ENCODE measurements at regions not wholly inside any gene's neighbourhood (a gene's known extent, or its start where the extent isn't known, plus 50 kb on each side); places are given as distances from the start of the nearest gene placed in this dataset.
"Not testable (repeated sequence)": the region's sequence is repeated elsewhere in the genome, so short reads cannot be mapped to it uniquely, and the experiment has no call there.

- DNase-seq (ENCODE audit: low spot score in 2 of 2): no peak
- TF ChIP-seq POLR2A (IDR thresholded peaks at IDR 0.05): no peak
- TF ChIP-seq CTCF (IDR thresholded peaks at IDR 0.05): no peak
- intact Hi-C loops (cut with DNase I; ENCODE audit: low total_unique reads): no loop called here
- H3K4me3 ChIP-seq (ENCODE audit: low read depth, poor library complexity, severe bottlenecking): no peak overlapping the region
- WGBS, 2 donors: 45 to 48% methylated on average over 3 of the region's 3 CpGs
These were observed 175.1 kb upstream of the ETV3 start for GRCh38 chr1:157313240-157313807.

- H3K4me3 ChIP-seq (ENCODE audit: low read depth, poor library complexity, severe bottlenecking): no peak overlapping the region
- intact Hi-C loops (cut with DNase I; ENCODE audit: low total_unique reads): no loop called here
- TF ChIP-seq POLR2A (IDR thresholded peaks at IDR 0.05) (no peak), CTCF (IDR thresholded peaks at IDR 0.05) (no peak)
- WGBS, 2 donors: 50 to 61% methylated on average over 4 of the region's 4 CpGs
- no peak for DNase-seq (ENCODE audit: low spot score in 2 of 2)
These were observed 174.1 kb upstream of the ETV3 start for GRCh38 chr1:157312082-157312812.

- WGBS, 2 donors: 42 to 52% methylated on average over 5 of the region's 5 CpGs
- DNase-seq (ENCODE audit: low spot score in 2 of 2): no peak
- intact Hi-C loops (cut with DNase I; ENCODE audit: low total_unique reads): no loop called here
- TF ChIP-seq CTCF (IDR thresholded peaks at IDR 0.05) (no peak), POLR2A (IDR thresholded peaks at IDR 0.05) (no peak)
- H3K4me3 ChIP-seq (ENCODE audit: low read depth, poor library complexity, severe bottlenecking): no peak overlapping the region
These were observed 173.5 kb upstream of the ETV3 start for GRCh38 chr1:157311730-157312081.

GRCh38 chr1:157310805-157311729, 172.9 kb upstream of the ETV3 start:
- peak in 1 of 2 donors; percentile 54 for DNase-seq (ENCODE audit: low spot score in 2 of 2)
- WGBS, 2 donors: 33 to 41% methylated on average over 6 of the region's 6 CpGs
- intact Hi-C loops (cut with DNase I; ENCODE audit: low total_unique reads); H3K4me3 ChIP-seq (ENCODE audit: low read depth, poor library complexity, severe bottlenecking): not testable (repeated sequence)

GRCh38 chr1:157310401-157310800, 172.2 kb upstream of the ETV3 start:
- TF ChIP-seq POLR2A (IDR thresholded peaks at IDR 0.05) (no peak), CTCF (IDR thresholded peaks at IDR 0.05) (no peak)
- no peak overlapping the region for H3K4me3 ChIP-seq (ENCODE audit: low read depth, poor library complexity, severe bottlenecking)
- peak in 1 of 2 donors; percentile 61 for DNase-seq (ENCODE audit: low spot score in 2 of 2)
- intact Hi-C loops (cut with DNase I; ENCODE audit: low total_unique reads): no loop called here
- WGBS, 2 donors: 33 to 35% methylated on average over 5 of the region's 5 CpGs

GRCh38 chr1:157307491-157307890, 169.3 kb upstream of the ETV3 start:
- intact Hi-C loops (cut with DNase I; ENCODE audit: low total_unique reads): no loop called here

More at GRCh38 chr1:157307491-157307890, 169.3 kb upstream of the ETV3 start:
- H3K4me3 ChIP-seq (ENCODE audit: low read depth, poor library complexity, severe bottlenecking): no peak overlapping the region
- 30 to 36% methylated on average over 1 of the region's 1 CpG for WGBS, 2 donors
- DNase-seq (ENCODE audit: low spot score in 2 of 2): no peak
- TF ChIP-seq POLR2A (IDR thresholded peaks at IDR 0.05) (no peak), CTCF (IDR thresholded peaks at IDR 0.05) (no peak)

Data from lower leg skin (tissue), 4 donors.